OCI-LY3 (cell line): ENCODE measurements at regions not wholly inside any gene's neighbourhood (a gene's known extent, or its start where the extent isn't known, plus 50 kb on each side); places are given as distances from the start of the nearest gene placed in this dataset.

Experiments
- H2AFZ ChIP-seq: fragments of 200-600, 300-600 bp; shearing (Covaris generic); 2 replicates; pipeline ENCODE4 v1.6.0; 2014; ENCODE audit warnings: antibody characterized with exemption, low read depth, low read length
- H3K27ac ChIP-seq: fragments of 200-600, 300-600 bp; sonication (generic); 2 replicates; pipeline ENCODE4 v1.5.1; 2014; ENCODE audit warnings: mild to moderate bottlenecking, low read length, moderate library complexity, mixed read lengths
- H3K27me3 ChIP-seq: fragments of 200-600, 300-600 bp; sonication (generic); 2 replicates; pipeline ENCODE4 v1.6.1; 2014; ENCODE audit warnings: low read depth, low read length, mixed read lengths
- H3K36me3 ChIP-seq: fragments of 200-600, 300-600 bp; sonication (generic); replicated peaks from 2 replicates; pipeline ENCODE3; 2014; ENCODE audit warnings: low read depth, low read length, mixed read lengths
- H3K4me1 ChIP-seq: fragments of 300-600, 200-600 bp; sonication (generic); 2 replicates; pipeline ENCODE4 v1.6.1; 2014; ENCODE audit warnings: low read length, mixed read lengths
- H3K4me2 ChIP-seq: fragments of 200-600, 300-600 bp; sonication (generic); 2 replicates; pipeline ENCODE4 v1.6.1; 2014; ENCODE audit warnings: low read length, mixed read lengths
- H3K4me3 ChIP-seq: fragments of 300-600, 200-600 bp; sonication (generic); 2 replicates; pipeline ENCODE4 v1.5.1; 2014; ENCODE audit warnings: antibody characterized with exemption, mild to moderate bottlenecking, low read length, moderate library complexity
- H3K79me2 ChIP-seq: fragments of 300-600, 200-600 bp; shearing (Covaris generic); 2 replicates; pipeline ENCODE4 v1.6.1; 2014; ENCODE audit warnings: mild to moderate bottlenecking, low read length, mixed read lengths
- H3K9ac ChIP-seq: fragments of 300-600, 200-600 bp; shearing (Covaris generic); 2 replicates; pipeline ENCODE4 v1.6.0; 2014; ENCODE audit warnings: mild to moderate bottlenecking, low read length, moderate library complexity
- H3K9me3 ChIP-seq: fragments of 200-600, 300-600 bp; shearing (Covaris generic); 2 replicates; pipeline ENCODE4 v1.6.1; 2014; ENCODE audit warnings: low read length, mixed read lengths; ENCODE audit not compliant: insufficient read depth
- H4K20me1 ChIP-seq: fragments of 200-600, 300-600 bp; sonication (generic); 2 replicates; pipeline ENCODE4 v1.6.1; 2016; ENCODE audit warnings: low read length, mixed read lengths; ENCODE audit not compliant: insufficient read depth
- CTCF ChIP-seq: fragments of 200-600, 300-600 bp; sonication (generic); IDR thresholded peaks from 2 replicates; pipeline ENCODE4 v1.5.1; 2014; ENCODE audit warnings: antibody characterized with exemption, low read length, low read depth
- EZH2phosphoT487 ChIP-seq: fragments of 200-600 bp; shearing (Covaris generic); IDR thresholded peaks from 2 replicates; pipeline ENCODE4 v1.6.1; 2018; ENCODE audit warnings: antibody characterized with exemption, mixed run types, low read depth

- no peaks in the 10 kb centered on the region for H3K4me1 ChIP-seq
- no peaks in the 10 kb centered on the region for H3K27me3 ChIP-seq
- no peak overlapping the region for H3K27ac ChIP-seq
- H2AFZ ChIP-seq, result no peak overlapping the region
- H3K79me2 ChIP-seq, result no peaks in the 10 kb centered on the region
- TF ChIP-seq EZH2phosphoT487 (no peak), CTCF (no peak)
- no peak overlapping the region for H3K4me3 ChIP-seq
- H4K20me1 ChIP-seq, result no peaks in the 10 kb centered on the region
- no peak overlapping the region for H3K9ac ChIP-seq
- H3K36me3 ChIP-seq, result peaks cover 4% of the 10 kb centered on the region
- H3K9me3 ChIP-seq, result no peaks in the 10 kb centered on the region
- no peak overlapping the region for H3K4me2 ChIP-seq
Observed at GRCh38 chr2:187917535-187917934, 363.3 kb upstream of the TFPI start.

- Histone ChIP-seq H3K27me3 (no peaks in the 10 kb centered on the region), H2AFZ (no peak overlapping the region), H4K20me1 (no peaks in the 10 kb centered on the region), H3K4me1 (no peaks in the 10 kb centered on the region), H3K9me3 (no peaks in the 10 kb centered on the region), H3K27ac (no peak overlapping the region), H3K9ac (no peak overlapping the region), H3K36me3 (peaks cover 4% of the 10 kb centered on the region), H3K4me2 (no peak overlapping the region), H3K4me3 (no peak overlapping the region), H3K79me2 (no peaks in the 10 kb centered on the region)
- TF ChIP-seq CTCF, result no peak
- no peak for TF ChIP-seq EZH2phosphoT487
Observed at GRCh38 chr2:187918996-187919821, 365.0 kb upstream of the TFPI start.

GRCh38 chr2:187920511-187920910 is 366.3 kb upstream of the TFPI start:
- no peak for TF ChIP-seq EZH2phosphoT487
- no peak for TF ChIP-seq CTCF
- Histone ChIP-seq H4K20me1 (no peaks in the 10 kb centered on the region), H3K4me3 (no peak overlapping the region), H3K4me2 (no peak overlapping the region), H3K27me3 (no peaks in the 10 kb centered on the region), H3K36me3 (peaks cover 4% of the 10 kb centered on the region), H3K79me2 (no peaks in the 10 kb centered on the region), H3K27ac (no peak overlapping the region), H3K9me3 (no peaks in the 10 kb centered on the region), H3K4me1 (no peaks in the 10 kb centered on the region), H2AFZ (no peak overlapping the region), H3K9ac (no peak overlapping the region)

- no peaks in the 10 kb centered on the region for H3K9me3 ChIP-seq
- no peaks in the 10 kb centered on the region for H3K4me1 ChIP-seq
- peaks cover 4% of the 10 kb centered on the region for H3K36me3 ChIP-seq
- H3K9ac ChIP-seq, result no peak overlapping the region
- TF ChIP-seq CTCF, result no peak
- no peak for TF ChIP-seq EZH2phosphoT487
- H3K4me3 ChIP-seq, result no peak overlapping the region
- no peak overlapping the region for H2AFZ ChIP-seq
- no peak overlapping the region for H3K4me2 ChIP-seq
- H4K20me1 ChIP-seq, result no peaks in the 10 kb centered on the region
- no peak overlapping the region for H3K27ac ChIP-seq
- no peaks in the 10 kb centered on the region for H3K79me2 ChIP-seq
- no peaks in the 10 kb centered on the region for H3K27me3 ChIP-seq
Observed at GRCh38 chr2:187922846-187923245, 368.6 kb upstream of the TFPI start.
